ENCODE measurements at regions not wholly inside any gene's neighbourhood (a gene's known extent, or its start where the extent isn't known, plus 50 kb on each side); places are given as distances from the start of the nearest gene placed in this dataset.

DNA sequence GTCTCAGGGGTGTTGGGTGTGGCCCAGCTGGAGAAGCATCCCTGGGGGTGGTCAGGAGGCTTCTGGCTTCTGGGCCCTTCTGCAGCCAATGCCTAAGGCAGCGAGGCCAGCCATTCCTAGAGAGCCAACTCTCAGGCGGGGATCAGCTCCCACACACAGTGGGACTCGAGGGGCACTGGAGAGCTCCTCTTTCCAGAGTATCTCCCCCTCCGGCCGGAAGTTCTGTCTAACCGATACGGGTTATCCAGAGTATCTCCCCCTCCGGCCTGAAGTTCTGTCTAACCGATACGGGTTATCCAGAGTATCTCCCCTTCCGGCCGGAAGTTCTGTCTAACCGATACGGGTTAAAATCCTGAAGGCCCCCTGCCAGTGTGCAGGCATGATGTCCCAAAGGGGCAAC lies 71.2 kb upstream of the B3GAT1 start:
- DNase-seq: no peak

DNA sequence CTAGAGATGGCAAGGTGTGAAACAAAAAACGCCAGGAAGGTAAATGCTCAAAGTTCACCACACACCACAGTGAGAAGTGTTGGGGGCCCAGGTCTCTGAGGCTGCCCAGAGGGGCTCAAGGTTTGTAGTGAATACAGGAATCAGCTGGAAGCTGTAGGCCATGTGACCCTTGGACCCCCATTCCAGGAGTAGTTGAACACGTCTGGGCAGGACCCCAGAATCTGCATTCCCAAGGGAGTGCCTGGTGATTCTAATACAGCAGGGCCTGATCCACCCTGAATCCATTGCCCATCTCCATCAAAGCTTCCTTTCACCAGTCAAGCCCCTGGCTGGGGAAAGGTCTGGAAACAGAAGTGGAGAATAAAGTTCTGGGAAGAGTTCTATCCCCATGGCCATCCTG lies 70.8 kb upstream of the B3GAT1 start:
- no peak for DNase-seq

DNA sequence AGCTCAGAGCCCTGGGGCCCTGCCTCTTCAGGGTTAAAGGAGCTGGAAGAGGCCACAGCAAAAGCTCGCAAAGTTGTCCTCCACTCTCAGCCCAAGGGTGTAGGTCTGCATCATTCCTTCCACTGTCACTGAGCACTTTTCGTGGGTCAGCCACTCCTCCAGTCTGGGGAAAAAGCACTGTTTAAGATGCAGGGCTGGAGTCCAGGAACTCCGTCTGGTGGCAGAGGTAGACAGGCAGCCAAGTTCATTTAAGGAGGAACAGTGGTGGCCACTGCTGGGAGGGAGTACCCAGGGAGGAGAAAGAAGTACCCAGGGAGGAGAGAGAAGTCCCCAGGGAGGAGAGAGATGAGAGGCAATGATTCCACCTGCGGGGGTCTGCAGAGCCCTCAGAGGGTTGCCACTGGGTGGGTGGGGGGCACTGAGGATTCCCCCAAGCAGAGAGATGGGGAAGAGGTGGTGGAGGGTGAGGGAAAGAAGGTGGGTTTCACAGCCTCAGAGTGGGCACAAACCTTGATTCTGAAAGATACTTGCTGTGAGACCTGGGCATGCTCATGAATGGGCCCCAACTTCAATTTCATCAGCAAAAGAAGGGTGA lies 70.0 kb upstream of the B3GAT1 start:
- DNase-seq: no peak

DNA sequence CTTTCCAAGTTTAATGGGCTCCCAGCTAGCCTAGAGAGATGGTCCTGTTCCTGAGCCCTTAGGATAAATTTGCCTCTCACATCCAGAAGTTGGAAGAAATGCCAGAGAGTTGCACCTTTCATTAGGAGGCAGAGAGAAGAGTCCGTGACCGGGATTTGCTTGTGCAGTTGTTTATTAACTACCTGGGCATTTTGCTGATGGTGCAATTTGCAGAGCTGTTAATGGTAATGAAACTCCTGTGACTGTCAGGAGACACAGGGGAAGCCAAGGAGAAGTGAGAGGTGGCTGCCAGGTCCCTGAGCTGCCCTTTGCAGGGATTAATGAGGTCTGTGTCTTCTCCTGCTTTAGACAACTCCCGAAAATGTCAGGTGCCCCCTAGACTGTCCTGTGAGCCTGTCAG lies 69.1 kb upstream of the B3GAT1 start:
- DNase-seq: no peak

DNA sequence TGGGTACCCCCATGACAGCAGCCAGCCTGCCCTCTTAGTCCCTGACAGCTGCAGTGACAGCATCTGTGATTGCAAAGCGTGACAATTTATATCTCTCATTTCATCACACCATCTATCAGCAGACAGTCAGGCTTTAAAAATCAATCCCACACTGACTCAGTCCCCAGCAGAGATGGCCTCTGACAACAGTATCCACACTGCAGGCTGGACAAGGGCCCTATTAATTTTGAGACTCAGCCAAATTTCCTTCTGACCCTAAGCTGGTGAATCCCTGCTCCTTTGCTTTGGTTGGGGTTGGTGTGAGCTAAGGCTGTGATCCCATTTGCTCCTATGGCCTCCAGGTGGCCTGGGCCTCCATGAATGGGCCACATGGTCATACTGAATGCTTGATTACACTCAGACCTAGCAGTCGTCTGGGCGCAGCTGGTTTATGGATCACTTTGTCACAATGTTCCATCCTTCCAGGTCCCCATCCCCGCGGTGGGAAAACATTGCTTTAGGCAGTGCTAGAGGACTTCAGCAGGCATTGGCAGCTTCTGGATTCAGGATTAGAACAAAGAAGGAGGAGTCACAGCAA lies 68.2 kb upstream of the B3GAT1 start:
- DNase-seq: no peak

DNA sequence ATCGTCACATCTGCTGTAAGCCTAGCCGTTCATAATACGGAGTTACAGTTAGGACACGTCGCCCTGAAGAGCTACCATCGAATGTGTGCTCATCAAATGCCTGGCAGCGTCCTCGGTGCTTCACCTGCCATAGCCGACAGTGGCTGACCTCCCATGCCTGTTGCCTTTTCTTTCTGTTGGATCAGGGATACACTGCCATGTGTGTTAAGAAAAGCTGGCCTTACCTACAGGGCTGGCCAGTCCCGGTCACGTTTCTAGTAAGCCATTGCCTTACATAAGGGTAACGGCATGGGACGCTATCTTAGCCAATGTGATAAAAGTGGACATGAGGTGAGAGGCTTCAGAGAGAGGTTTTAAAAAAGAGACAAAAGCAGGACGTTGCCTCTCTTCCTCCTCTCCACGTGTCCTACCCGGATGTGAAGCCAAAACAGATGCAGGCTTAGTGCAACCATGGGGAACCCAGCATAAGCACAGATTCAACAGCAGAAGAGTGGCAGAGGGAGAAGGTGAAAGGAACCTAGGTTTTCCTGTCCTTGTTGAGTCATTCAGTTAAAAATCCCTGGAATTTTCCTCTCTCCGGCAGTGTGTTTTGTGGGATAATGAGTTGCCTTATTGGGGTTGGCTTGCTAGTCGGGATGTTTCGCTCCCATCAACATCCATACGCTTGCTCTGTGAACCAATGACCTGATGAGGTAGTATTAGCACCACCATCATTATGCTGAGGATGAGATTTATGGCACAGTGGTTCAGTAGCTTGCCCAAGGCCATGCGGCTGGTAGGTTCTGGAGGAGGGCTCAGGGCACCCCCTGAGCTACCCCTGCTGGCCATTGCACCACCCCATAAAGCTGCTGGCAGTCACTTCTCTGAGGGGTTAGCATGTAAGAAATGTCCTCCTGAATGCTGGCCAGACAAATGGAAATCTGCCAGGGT lies 67.4 kb upstream of the B3GAT1 start:
- no peak for DNase-seq

DNA sequence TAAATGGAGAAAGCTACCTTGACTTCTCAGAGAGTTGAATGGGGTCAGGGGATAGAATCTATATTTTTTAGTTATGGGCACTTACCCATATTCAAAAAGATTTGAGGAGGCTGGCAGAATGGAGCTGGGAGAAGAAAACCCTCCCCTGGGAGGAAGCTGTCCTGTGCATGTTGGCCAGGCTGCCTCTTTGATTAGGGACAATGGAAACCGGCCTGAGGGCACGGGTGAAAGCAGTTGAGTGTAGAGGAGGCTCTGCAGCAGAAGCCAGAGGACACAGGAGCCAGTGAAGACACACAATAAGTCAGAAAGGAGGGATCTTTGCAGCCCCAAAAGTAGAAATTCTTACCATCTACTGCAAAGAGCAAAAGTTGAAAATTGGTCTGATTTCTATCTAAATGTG lies 66.6 kb upstream of the B3GAT1 start:
- DNase-seq: no peak

DNA sequence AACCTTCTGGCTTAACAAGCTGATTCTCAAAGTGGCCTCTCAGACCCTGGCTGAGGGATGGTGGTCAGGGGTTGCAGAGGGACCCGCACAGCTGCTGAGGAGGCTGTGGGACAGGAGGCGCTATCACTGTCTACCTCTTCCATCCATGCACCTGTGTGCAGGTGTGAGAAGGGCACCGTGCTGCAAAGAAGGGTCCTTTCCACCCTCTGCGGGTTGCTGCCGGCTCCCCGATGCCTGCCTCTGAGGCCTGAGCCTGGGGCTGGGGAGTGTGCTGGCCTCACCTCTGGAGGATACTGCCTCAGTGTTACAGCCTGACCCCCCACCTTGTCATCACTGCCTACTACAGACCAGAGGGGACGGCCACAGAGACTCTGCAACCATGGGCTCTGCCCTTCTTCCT lies 66.1 kb upstream of the B3GAT1 start:
- no peak for DNase-seq

DNA sequence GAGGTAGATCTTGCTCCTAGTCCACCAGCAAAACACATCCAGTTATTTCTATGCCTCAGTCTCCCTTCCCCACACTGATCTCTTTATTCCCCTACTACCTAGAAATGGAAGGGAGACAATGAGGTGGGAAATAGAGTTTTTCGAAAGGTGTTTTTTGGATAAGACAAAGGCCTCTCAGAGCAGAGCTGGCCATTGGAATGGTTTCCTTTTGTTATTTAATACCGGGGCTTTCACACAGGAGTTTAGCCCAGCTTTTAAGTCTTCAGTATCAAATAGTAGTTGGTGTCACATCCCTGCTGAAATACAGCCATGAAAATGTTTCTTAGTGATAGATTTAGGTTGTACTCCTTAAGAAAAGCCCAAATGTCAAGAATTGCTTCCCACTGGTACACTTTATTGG lies 65.4 kb upstream of the B3GAT1 start:
- no peak for DNase-seq

DNA sequence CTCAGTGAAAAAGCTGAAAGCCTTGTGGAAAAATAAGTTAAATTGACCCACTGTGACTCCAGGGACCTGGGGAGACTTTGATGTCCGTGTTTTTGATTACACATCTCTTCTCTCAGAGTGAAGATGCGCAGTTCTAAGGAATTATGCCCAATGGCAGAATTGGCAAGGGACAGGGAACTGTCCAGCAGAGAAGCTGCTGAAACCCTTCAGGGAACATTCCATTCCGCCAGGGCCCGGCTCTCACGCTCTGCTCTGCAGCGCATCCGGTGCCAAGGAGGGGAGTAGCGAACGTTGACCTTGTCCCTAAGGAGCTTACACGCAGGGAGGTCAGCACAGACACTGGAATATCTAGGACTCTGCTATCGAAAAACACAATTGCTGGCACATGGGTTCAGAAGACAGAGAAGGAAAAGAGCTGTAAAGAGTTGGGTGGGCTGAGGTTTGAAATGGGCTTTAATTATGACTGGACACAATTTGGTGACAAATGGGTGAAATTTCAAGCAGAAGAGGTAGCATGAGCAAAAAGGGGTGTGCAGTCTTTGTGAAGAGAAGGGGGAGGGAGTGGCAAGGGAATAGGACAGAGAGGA lies 64.5 kb upstream of the B3GAT1 start:
- no peak for DNase-seq

DNA sequence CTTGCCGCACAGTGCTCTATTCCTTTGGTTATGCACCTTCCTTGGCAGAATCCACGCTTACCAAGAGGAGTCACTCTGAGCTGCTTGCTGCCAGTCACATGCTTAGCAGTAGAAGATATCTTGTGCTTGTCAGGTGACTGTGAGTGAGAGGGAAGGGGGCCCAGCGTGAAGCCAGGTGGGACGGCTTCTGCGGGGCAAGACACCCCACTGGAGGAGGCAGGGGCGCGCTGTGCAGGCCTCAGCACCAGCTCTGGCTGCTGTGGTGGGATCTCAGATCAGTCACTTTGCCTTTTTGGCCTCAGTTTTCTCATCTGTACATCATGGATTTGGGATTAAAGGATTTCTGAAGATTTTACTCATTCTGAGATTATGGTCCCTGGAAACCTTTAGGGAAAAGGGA lies 63.9 kb upstream of the B3GAT1 start:
- no peak for DNase-seq

DNA sequence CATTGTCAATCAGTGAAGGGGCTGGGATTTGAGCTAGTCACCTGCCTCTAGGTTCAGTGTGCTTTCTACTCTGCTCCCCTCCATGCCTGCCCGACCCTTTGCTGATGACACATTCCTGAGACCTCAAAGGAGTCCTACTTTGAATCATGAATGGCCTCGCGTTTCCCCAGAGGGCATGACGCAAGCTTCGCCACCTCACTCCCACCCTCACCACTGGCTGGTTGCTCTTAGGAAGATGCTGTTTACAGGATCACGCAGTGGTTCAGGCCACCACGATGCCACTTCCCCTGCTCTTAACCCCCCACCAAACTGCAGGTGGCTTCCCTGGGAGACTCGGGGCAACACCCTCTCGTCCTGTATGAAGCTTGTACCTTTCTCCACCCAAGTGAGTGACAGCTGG lies 62.9 kb upstream of the B3GAT1 start:
- no peak for DNase-seq

DNA sequence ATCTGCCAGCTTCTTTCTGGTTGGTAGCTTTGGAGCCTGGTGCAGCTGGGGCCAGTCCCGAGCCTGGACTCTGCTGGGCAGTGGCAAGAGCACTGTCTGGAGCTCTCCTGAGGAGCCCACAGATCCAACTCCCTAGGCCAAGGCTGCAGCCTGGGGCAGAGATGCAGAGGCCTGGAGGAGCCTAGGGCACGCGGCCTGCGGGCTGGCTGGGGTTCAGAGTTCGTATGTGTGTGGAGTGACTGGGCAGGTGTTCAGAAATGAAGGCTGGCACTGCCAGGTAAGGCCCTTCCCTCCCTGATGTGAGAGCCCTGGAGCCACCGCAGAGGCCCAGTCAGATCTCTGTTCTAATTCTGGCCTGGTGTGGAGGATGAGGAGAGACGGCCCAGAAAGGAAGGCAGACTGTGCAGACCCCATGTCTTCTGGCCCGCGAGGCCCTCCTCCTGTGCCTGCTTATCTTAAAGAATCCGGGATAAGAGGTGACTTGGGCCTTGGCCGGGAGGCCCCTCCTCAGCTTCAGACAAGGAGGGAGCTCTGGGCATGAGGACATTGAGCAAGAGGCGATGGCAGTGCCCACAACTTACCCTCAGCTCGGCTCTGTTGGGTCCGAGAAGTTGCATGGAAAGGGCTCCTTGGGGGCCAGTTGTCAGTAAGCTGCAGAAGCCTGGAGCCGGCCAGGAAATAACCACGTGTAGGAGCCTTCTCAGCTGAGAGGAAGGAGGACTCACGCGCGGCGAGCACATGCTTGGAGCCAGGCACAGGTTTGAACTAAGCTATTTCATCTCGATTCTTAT lies 62.2 kb upstream of the B3GAT1 start:
- no peak for DNase-seq

DNA sequence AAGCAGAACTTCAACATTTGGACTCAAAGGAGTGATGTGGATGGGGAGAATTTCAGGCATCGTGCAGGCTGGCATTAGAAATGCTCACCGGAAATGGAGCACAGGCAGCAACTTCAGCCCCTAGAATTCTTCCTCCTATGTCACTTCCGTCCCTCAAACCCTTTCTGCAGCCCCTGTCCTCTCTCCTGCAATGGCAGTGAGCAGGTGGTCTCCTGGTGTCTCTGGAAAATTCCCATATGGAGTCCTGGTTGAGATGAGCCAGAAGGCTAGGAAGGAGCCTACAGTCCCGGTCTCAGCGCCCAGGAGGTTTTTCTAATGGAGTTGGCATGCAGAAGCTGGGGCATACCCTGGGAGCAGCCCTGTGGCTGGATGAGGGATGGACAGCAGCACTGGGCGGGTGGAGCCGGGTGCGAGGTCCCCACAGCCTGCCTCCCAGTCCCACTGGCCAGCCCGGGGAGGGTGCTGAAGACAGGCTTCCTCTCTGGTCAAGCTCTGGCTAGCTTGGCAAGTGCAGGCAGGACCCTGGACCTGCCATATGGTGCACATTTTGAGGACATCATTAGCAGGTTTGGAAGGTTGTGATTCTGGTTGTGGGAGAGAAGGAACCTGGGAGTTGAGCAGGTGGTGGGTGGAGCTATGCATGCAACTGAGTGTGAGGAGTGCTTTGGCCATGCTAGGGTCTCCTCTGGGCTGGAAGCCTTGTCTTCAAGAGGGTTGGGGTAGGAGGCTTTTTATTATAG lies 59.8 kb upstream of the B3GAT1 start:
- DNase-seq: no peak

DNA sequence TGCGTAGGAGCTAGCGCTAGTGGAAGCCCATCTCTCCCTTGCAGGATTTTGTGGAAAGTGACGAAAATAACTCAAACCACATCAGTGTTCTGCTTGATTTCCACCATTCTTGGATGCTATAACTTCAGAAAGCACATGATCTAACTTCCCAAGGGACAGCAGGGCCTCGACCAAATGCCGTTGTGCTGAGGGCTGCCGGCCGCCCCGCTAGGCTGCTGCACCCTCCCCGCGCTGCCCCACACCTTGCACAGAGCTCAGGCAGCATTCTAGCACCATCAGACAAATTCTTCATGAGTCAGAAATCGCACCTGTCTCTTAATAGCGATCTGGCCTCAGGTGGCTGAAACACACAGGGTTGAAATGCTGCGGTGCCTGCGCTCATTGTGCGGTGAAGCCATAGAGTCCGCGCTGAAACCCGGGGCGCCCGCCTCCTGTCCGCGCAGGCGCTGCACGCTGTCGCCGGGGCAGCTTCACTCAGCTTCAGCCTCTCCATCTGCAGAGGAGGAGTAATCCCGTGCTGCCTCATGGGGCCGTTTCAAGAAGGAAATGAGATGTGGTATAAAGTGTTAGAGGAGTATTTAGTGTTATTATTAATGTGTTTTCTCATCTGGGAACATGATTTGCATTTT lies 59.2 kb upstream of the B3GAT1 start:
- no peak for DNase-seq

DNA sequence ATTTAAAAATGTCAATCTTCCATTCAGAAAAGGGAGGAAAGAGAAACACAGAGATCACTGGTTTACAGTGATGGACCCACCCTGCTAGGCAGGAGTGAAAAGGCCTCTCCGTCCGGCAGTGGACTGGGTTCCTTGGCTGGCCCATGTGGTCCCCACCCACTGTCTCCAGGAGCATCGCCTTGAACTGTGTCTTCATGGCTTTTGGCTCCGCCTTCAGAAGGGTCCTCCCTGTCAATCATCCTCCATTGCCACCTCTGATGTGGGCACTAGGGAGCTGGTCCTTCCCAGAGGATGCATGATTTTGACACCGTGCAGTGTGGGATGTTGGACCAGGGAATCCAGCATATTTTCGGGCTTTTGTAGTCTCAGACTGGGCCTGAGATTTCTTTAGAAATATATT lies 58.2 kb upstream of the B3GAT1 start:
- no peak for DNase-seq

DNA sequence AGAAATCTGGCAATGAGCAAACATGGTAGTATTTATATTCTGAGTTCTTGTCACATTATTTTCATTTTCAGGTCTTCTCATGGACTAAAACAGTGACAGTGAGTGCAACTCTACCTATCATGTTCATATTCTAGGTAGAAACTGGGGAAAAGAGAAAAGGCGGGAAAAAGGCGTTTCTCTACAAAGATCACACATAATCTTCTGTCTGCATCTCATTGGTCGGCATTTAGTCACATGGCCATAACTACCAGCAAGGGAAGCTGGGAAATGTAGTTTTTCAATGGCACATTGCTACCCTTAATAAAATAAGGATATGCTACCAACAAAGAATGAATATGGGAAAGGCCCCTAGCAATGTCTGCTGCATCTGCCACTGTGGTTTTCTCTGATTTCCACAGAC lies 57.6 kb upstream of the B3GAT1 start:
- DNase-seq: no peak

DNA sequence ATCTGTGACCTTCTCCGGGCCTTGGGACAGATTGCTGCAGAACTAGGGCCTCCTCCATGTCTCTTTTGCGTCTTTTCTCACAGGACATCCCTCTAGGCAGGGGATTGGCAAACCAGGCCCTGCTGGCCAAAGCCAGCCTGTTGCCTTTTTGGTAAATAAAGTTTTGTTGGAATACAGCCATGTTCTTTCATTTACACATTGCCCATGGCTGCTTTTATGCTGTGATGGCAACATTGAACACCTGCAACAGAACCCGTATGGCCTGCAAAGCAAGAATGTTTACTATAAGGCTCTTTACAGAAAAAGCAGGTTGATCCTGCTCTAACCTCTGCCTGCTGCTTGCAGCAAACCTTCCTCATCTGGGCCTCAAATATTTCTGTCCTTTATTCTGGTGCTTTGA lies 56.8 kb upstream of the B3GAT1 start:
- DNase-seq: no peak

DNA sequence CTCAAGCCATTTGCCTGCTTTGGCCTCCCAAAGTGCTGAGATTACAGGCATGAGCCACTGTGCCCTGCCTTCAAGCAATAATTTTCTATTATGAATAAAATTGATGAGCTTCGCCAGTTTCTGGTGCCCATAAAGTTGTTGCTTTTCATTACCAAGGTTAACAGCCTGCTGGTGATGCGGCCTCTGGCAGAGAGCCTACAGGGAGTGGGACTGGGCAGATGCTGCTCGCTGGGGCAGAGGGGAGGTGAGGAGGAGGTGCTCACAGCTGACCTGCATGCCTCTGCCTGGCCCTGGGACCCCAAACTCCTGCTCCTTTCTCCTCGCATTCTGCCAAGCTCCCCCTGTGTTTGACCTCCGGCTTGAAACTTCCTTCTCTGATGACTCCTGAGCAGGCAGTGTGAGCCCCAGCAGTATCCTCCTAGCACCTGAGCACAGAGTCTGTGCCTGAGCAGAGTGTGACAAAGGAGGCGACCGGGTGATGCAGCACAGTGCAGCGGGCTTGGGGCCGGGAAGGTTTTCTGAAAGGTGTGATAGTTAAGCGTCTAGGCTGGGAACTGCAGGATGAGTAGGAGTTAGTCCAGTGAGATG lies 56.1 kb upstream of the B3GAT1 start:
- no peak for DNase-seq

DNA sequence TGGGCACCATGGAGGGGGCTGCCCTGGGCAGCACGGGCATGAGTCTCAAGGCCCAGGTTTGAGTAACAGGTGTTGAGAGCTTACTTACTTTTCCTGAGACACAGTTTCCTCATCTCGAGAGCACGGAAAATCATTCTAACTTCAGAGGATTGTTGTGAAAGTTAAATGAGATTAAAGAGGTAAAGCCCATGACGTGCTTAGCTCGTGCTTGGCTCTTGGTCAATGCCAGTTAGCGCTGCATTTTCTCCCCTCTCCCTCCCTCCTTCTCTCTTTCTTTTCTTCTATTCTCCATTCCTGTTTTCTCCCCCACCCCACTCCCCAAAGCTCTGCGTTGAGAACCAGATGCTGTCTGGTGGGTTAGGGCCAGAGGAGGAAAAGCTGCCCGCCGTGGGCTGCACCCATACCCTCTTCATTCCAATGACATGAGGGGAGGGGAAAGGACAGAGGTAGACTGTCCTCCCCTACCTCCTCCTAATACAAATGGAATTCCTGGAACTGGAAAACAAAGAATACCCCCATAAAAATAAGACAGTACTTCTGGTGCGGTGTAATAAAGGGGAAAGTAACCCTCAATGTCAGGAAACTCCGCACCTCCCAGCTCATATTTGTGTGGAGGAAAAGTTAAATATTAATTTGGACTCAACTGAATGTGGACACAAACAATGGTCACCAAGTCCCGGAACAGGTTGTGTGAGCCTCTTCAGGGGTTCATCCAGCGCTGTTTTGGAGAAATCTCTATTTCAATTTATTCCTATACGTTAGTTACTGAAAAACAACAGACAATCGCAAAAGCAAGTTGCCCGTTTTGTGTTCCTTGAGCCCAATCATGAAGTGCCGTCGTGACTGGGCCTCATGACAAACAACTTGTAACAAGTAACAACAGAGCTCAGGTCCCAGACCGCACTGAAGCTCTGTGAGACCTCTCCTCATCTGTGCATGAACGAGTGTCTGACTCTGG lies 54.8 kb upstream of the B3GAT1 start:
- DNase-seq: no peak

Measured in stimulated activated CD4-positive, alpha-beta T cell treated with anti-CD3 and anti-CD28 coated beads, Interleukin-15, amount 100 ng/mL, for 24 hours (primary cell).